Neural progenitor cell (in vitro differentiated cells): ENCODE measurements at regions not wholly inside any gene's neighbourhood (a gene's known extent, or its start where the extent isn't known, plus 50 kb on each side); places are given as distances from the start of the nearest gene placed in this dataset.

Source experiments
- DNase-seq: peaks from one replicate; pipeline ENCODE4 v3.0.0-alpha.2; 2016; ENCODE audit warnings: low spot score
- H2AFZ ChIP-seq: fragments of 200-600 bp; sonication (generic); replicated peaks from 2 replicates; pipeline ENCODE4 v1.6.1; 2016; ENCODE audit warnings: antibody characterized with exemption
- H3F3A ChIP-seq: fragments of 200-600 bp; sonication (generic); 2 replicates; pipeline ENCODE4 v1.6.1; 2016; ENCODE audit warnings: antibody characterized with exemption, low read depth
- H3K27ac ChIP-seq: fragments of 200-600 bp; sonication (generic); 2 replicates; pipeline ENCODE4 v1.5.1; 2016; ENCODE audit warnings: mild to moderate bottlenecking
- H3K27me3 ChIP-seq: fragments of 200-600 bp; sonication (generic); 2 replicates; pipeline ENCODE4 v1.6.1; 2016; ENCODE audit warnings: mild to moderate bottlenecking, moderate library complexity
- H3K36me3 ChIP-seq: fragments of 200-600 bp; sonication (generic); 2 replicates; pipeline ENCODE4 v1.5.1; 2016
- H3K4me1 ChIP-seq: fragments of 200-600 bp; sonication (generic); 2 replicates; pipeline ENCODE4 v1.6.1; 2016; ENCODE audit warnings: mixed run types
- H3K4me2 ChIP-seq: fragments of 200-600 bp; sonication (generic); 2 replicates; pipeline ENCODE4 v1.6.1; 2016
- H3K4me3 ChIP-seq: fragments of 200-600 bp; sonication (generic); 2 replicates; pipeline ENCODE4 v1.5.1; 2016
- H3K79me2 ChIP-seq: fragments of 200-600 bp; sonication (generic); 2 replicates; pipeline ENCODE4 v1.6.1; 2016; ENCODE audit warnings: low read depth
- H3K9ac ChIP-seq: fragments of 200-600 bp; sonication (generic); 2 replicates; pipeline ENCODE4 v1.6.1; 2016
- H3K9me3 ChIP-seq: fragments of 200-600 bp; sonication (generic); 2 replicates; pipeline ENCODE4 v1.5.1; 2016; ENCODE audit warnings: low read depth
- H4K20me1 ChIP-seq: fragments of 200-600 bp; sonication (generic); 2 replicates; pipeline ENCODE4 v1.6.1; 2016; ENCODE audit warnings: low read depth
- H3K27ac Mint-ChIP-seq: 3 replicates; pipeline ENCODE4 v1.8.0; 2021; ENCODE audit warnings: mixed read lengths
- H3K27me3 Mint-ChIP-seq: 2 replicates; pipeline ENCODE4 v1.8.0; 2022; ENCODE audit warnings: low read depth, mild to moderate bottlenecking, inconsistent platforms, moderate library complexity, mixed read lengths; ENCODE audit not compliant: insufficient read depth
- H3K36me3 Mint-ChIP-seq: 3 replicates; pipeline ENCODE4 v1.8.0; 2021; ENCODE audit warnings: mixed read lengths
- H3K4me1 Mint-ChIP-seq: 3 replicates; pipeline ENCODE4 v1.8.0; 2021; ENCODE audit warnings: mixed read lengths
- H3K4me3 Mint-ChIP-seq: 3 replicates; pipeline ENCODE4 v1.8.0; 2021; ENCODE audit warnings: mild to moderate bottlenecking, moderate library complexity, mixed read lengths
- H3K9me3 Mint-ChIP-seq: 3 replicates; pipeline ENCODE4 v1.8.0; 2020; ENCODE audit warnings: mixed read lengths
- EZH2 ChIP-seq: fragments of 200-600 bp; sonication (generic); IDR thresholded peaks from 2 replicates; pipeline ENCODE4 v1.6.1; 2017; ENCODE audit warnings: antibody characterized with exemption, mild to moderate bottlenecking, moderate library complexity
- EZH2phosphoT487 ChIP-seq: fragments of 200-600 bp; sonication (generic); IDR thresholded peaks from 2 replicates; pipeline ENCODE4 v1.6.1; 2017; ENCODE audit warnings: antibody characterized with exemption
- TF ChIP-seq, protein P1 (sequence below): fragments of 200-600 bp; sonication (generic); IDR thresholded peaks from 2 replicates; pipeline ENCODE4 v1.5.1; 2017; ENCODE audit warnings: antibody characterized with exemption, mild to moderate bottlenecking

DNA sequence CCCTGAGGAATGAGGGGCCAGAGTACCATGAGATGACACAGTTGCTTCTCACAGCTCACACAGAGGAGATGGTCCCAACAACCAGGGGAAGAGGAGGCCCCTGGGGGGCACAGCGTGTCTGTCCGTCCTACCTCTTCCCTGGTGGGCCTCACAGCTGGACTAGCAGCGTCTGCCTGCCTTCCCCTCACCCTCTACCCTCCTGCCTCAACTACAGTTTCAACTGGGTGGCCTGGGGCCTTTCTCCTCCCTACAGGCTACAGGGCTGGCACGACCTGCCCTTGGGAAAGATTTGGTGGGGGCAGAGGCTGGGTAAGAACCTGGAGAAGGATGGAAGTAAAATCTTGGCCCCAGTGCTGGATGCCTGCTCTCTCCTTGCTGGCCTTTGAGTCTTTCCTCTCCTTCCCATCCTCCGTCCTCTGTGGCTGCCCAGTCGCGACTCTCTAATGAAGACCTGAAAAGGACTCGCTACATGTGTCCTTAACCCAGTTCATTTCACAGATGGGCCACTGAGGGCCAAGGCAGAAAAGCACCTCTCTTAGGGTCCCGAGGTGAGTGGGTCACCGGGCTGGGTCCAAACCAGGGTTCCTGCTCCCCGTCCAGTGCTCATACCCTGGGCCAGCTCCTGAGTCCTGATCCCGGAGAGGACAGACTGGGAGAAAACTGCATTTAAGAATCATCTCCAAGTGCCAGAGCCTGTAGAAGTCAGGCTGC lies 232.5 kb downstream of the BCL11B start:
- H3K4me1 Mint-ChIP-seq: peaks cover 48% of the 10 kb centered on the region
- H3K9ac ChIP-seq: no peak overlapping the region
- H4K20me1 ChIP-seq: no peaks in the 10 kb centered on the region
- H3K4me3 ChIP-seq: no peak overlapping the region
- no peaks in the 10 kb centered on the region for H3K79me2 ChIP-seq
- H3K27ac ChIP-seq: no peak overlapping the region
- TF ChIP-seq EZH2 (no peak), EZH2phosphoT487 (no peak)
- TF ChIP-seq, protein P1, sequence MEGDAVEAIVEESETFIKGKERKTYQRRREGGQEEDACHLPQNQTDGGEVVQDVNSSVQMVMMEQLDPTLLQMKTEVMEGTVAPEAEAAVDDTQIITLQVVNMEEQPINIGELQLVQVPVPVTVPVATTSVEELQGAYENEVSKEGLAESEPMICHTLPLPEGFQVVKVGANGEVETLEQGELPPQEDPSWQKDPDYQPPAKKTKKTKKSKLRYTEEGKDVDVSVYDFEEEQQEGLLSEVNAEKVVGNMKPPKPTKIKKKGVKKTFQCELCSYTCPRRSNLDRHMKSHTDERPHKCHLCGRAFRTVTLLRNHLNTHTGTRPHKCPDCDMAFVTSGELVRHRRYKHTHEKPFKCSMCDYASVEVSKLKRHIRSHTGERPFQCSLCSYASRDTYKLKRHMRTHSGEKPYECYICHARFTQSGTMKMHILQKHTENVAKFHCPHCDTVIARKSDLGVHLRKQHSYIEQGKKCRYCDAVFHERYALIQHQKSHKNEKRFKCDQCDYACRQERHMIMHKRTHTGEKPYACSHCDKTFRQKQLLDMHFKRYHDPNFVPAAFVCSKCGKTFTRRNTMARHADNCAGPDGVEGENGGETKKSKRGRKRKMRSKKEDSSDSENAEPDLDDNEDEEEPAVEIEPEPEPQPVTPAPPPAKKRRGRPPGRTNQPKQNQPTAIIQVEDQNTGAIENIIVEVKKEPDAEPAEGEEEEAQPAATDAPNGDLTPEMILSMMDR: no peak
- no peaks in the 10 kb centered on the region for H3F3A ChIP-seq
- no peaks in the 10 kb centered on the region for H3K27me3 ChIP-seq
- peak overlapping the region; percentile 52 for H3K27ac Mint-ChIP-seq
- H2AFZ ChIP-seq: no peak overlapping the region
- no peak for DNase-seq
- H3K4me1 ChIP-seq: peaks cover 9% of the 10 kb centered on the region
- no peaks in the 10 kb centered on the region for H3K9me3 ChIP-seq
- no peak overlapping the region for H3K4me2 ChIP-seq
- H3K27me3 Mint-ChIP-seq: peaks cover 40% of the 10 kb centered on the region
- no peaks in the 10 kb centered on the region for H3K36me3 Mint-ChIP-seq
- H3K9me3 Mint-ChIP-seq: peaks cover 4% of the 10 kb centered on the region
- H3K4me3 Mint-ChIP-seq: peak overlapping the region; percentile 50
- no peaks in the 10 kb centered on the region for H3K36me3 ChIP-seq

DNA sequence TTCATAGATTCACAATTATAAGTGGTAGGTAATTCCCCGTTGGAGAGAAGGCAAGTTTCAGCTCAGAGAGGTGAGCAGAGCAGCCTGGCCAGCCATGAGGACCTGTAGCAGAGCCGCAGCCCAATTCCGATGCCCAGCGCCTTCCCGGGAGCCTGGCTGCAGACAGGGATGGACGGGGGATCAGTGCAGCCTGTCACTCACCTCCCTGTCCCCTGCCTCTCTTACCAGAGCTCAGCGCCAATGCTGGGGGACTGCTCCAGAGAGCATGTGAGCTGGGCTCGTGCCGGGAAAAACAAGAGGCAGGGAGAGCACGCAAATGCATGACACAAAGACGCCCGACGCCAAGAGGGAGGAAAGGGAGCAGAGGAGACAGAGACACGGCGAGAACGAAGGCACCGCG lies 231.9 kb downstream of the BCL11B start:
- no peak overlapping the region for H2AFZ ChIP-seq
- Mint-ChIP-seq H3K27me3 (peaks cover 40% of the 10 kb centered on the region), H3K27ac (no peak overlapping the region), H3K4me3 (no peak overlapping the region), H3K4me1 (peaks cover 42% of the 10 kb centered on the region), H3K9me3 (peaks cover 9% of the 10 kb centered on the region), H3K36me3 (no peaks in the 10 kb centered on the region)
- no peak overlapping the region for H3K4me3 ChIP-seq
- H3K79me2 ChIP-seq: no peaks in the 10 kb centered on the region
- no peak overlapping the region for H3K4me2 ChIP-seq
- H3K9me3 ChIP-seq: no peaks in the 10 kb centered on the region
- no peak overlapping the region for H3K27ac ChIP-seq
- no peak overlapping the region for H3K9ac ChIP-seq
- H3F3A ChIP-seq: no peaks in the 10 kb centered on the region
- peaks cover 9% of the 10 kb centered on the region for H3K4me1 ChIP-seq
- H4K20me1 ChIP-seq: no peaks in the 10 kb centered on the region
- H3K36me3 ChIP-seq: no peaks in the 10 kb centered on the region
- H3K27me3 ChIP-seq: no peaks in the 10 kb centered on the region
- TF ChIP-seq EZH2phosphoT487: no peak
- TF ChIP-seq, protein P1: no peak
- TF ChIP-seq EZH2: no peak
- no peak for DNase-seq

DNA sequence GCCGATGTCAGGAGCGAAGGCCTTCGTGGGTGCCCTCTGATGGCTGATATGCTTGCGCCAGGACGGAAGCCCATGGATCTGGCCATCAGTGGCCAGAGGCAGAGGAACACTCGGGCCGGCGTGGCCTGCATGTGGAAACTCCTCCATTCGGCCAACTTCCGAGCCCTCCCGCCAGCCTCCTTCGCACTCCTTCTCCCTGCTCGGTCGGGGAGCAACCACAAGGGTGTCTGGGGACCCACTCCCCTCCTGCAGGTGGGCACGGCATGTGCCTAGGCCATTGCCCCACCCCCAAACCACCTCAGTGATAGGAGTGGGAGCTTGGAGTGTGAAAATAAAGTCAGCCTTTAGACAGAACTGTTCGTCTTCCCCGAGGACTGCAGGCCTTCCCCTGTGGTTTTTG lies 231.3 kb downstream of the BCL11B start:
- Histone ChIP-seq H3K36me3 (no peaks in the 10 kb centered on the region), H3K9me3 (no peaks in the 10 kb centered on the region), H3K4me3 (no peak overlapping the region), H3F3A (no peaks in the 10 kb centered on the region), H3K79me2 (no peaks in the 10 kb centered on the region), H3K4me2 (no peak overlapping the region), H2AFZ (no peak overlapping the region), H4K20me1 (no peaks in the 10 kb centered on the region), H3K4me1 (peaks cover 9% of the 10 kb centered on the region), H3K27me3 (no peaks in the 10 kb centered on the region), H3K9ac (no peak overlapping the region), H3K27ac (no peak overlapping the region)
- no peaks in the 10 kb centered on the region for H3K36me3 Mint-ChIP-seq
- no peak for DNase-seq
- H3K4me1 Mint-ChIP-seq: peaks cover 38% of the 10 kb centered on the region
- H3K27ac Mint-ChIP-seq: no peak overlapping the region
- H3K27me3 Mint-ChIP-seq: peaks cover 45% of the 10 kb centered on the region
- TF ChIP-seq, protein P1: no peak
- no peak for TF ChIP-seq EZH2phosphoT487
- no peak for TF ChIP-seq EZH2
- H3K9me3 Mint-ChIP-seq: peaks cover 12% of the 10 kb centered on the region
- no peak overlapping the region for H3K4me3 Mint-ChIP-seq
